Astrocyte (in vitro differentiated cells and primary cell): ENCODE measurements at regions not wholly inside any gene's neighbourhood (a gene's known extent, or its start where the extent isn't known, plus 50 kb on each side); places are given as distances from the start of the nearest gene placed in this dataset.
"Not testable (repeated sequence)": the region's sequence is repeated elsewhere in the genome, so short reads cannot be mapped to it uniquely, and the experiment has no call there.

Experiments used
- DNase-seq: peaks from one replicate; pipeline ENCODE4 v3.0.0-alpha.2; 2010; ENCODE audit warnings: low read depth
- FAIRE-seq: peaks from 2 replicates; lab custom pipeline; 2011; peaks lifted over from hg19 to GRCh38; lab: Jason Lieb, UNC
- H2AFZ ChIP-seq: 2 replicates; pipeline ENCODE4 v1.6.0; 2012; ENCODE audit warnings: low read depth, low read length, inconsistent platforms
- H3K27ac ChIP-seq: 2 replicates; pipeline ENCODE4 v1.5.1; 2011; ENCODE audit warnings: low read depth, low read length, inconsistent platforms
- H3K27me3 ChIP-seq: 2 replicates; pipeline ENCODE4 v1.6.0; 2011; ENCODE audit warnings: low read length, inconsistent platforms; ENCODE audit not compliant: insufficient read depth
- H3K36me3 ChIP-seq: 2 replicates; pipeline ENCODE4 v1.5.1; 2011; ENCODE audit warnings: low read length, inconsistent platforms; ENCODE audit not compliant: insufficient read depth
- H3K4me1 ChIP-seq: 2 replicates; pipeline ENCODE4 v1.5.1; 2011; ENCODE audit warnings: low read length, inconsistent platforms; ENCODE audit not compliant: insufficient read depth
- H3K4me2 ChIP-seq: 2 replicates; pipeline ENCODE4 v1.6.0; 2012; ENCODE audit warnings: low read length, inconsistent platforms
- H3K4me3 ChIP-seq: 2 replicates; pipeline ENCODE4 v1.5.1; 2011; ENCODE audit warnings: low read depth, mild to moderate bottlenecking, low read length, inconsistent platforms; ENCODE audit not compliant: insufficient read depth
- H3K79me2 ChIP-seq: 2 replicates; pipeline ENCODE4 v1.6.0; 2012; ENCODE audit warnings: mild to moderate bottlenecking, low read length, inconsistent platforms; ENCODE audit not compliant: insufficient read depth
- H3K9ac ChIP-seq: 2 replicates; pipeline ENCODE4 v1.6.0; 2012; ENCODE audit warnings: mild to moderate bottlenecking, low read length, inconsistent platforms
- H3K9me3 ChIP-seq: 2 replicates; pipeline ENCODE4 v1.5.1; 2012; ENCODE audit warnings: low read depth, mild to moderate bottlenecking, low read length, inconsistent platforms; ENCODE audit not compliant: insufficient read depth
- H4K20me1 ChIP-seq: 2 replicates; pipeline ENCODE4 v1.6.0; 2012; ENCODE audit warnings: low read length, inconsistent platforms; ENCODE audit not compliant: insufficient read depth
- H3K27ac Mint-ChIP-seq: one replicate; pipeline ENCODE4 v1.8.0; 2021; ENCODE audit warnings: mild to moderate bottlenecking, mixed read lengths; ENCODE audit not compliant: unreplicated experiment
- H3K27me3 Mint-ChIP-seq: one replicate; pipeline ENCODE4 v1.8.0; 2021; ENCODE audit warnings: low read depth, mixed read lengths; ENCODE audit not compliant: unreplicated experiment
- H3K36me3 Mint-ChIP-seq: one replicate; pipeline ENCODE4 v1.8.0; 2021; ENCODE audit warnings: low read depth, mixed read lengths; ENCODE audit not compliant: unreplicated experiment
- H3K4me1 Mint-ChIP-seq: one replicate; pipeline ENCODE4 v1.8.0; 2021; ENCODE audit warnings: low read depth, mixed read lengths; ENCODE audit not compliant: unreplicated experiment
- H3K4me3 Mint-ChIP-seq: one replicate; pipeline ENCODE4 v1.8.0; 2021; ENCODE audit warnings: mild to moderate bottlenecking, moderate library complexity, mixed read lengths; ENCODE audit not compliant: unreplicated experiment
- H3K9me3 Mint-ChIP-seq: one replicate; pipeline ENCODE4 v1.8.0; 2021; ENCODE audit warnings: mild to moderate bottlenecking, mixed read lengths; ENCODE audit not compliant: unreplicated experiment
- CTCF ChIP-seq: IDR thresholded peaks from 2 replicates; pipeline ENCODE4 v1.5.1; 2011; ENCODE audit warnings: low read depth, mild to moderate bottlenecking, inconsistent platforms, low read length, moderate library complexity; ENCODE audit not compliant: insufficient read depth
- EZH2 ChIP-seq: IDR thresholded peaks from 2 replicates; pipeline ENCODE4 v1.6.1; 2012; ENCODE audit warnings: mild to moderate bottlenecking, low read length, inconsistent platforms; ENCODE audit not compliant: insufficient read depth

DNA sequence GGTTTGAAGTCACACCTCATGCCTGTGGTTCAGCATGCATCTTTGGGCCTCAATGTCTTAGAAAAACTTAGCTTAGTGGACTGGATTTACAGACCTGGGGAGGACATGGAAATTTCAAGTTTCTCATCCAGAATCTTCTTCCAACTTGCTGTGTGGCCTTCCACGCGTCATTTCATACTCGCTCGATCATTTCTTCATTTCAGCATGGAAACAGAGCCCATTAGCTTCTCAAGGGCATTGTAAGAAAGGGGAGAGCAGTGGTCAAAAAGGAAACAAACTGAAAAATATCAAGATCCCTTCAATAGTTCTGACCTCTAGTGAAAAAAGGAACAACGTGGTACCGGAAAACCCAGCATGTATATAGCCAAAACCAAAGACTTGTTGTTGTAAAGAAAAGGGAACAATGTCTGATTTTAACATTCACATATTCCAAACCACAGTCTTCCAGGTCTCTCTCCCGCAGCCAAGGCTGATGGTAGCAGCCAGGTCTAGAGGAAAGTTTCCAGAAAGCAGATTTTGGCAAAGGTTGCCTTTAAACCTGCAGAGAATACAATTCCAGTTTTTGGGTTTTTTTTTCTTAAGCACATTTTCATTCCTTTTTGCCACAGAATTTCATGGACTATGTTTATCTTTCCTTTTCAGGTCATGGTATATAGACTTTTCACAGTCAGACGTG, 97.0 kb upstream of the CDC42BPA start:
- H3K36me3 ChIP-seq, result no peaks in the 10 kb centered on the region
- no peak overlapping the region for H3K4me2 ChIP-seq
- H3K36me3 Mint-ChIP-seq, result peaks cover 3% of the 10 kb centered on the region
- H3K27ac Mint-ChIP-seq, result no peak overlapping the region
- H3K27ac ChIP-seq, result no peak overlapping the region
- no peaks in the 10 kb centered on the region for H3K9me3 ChIP-seq
- no peaks in the 10 kb centered on the region for H3K4me1 ChIP-seq
- DNase-seq (no peak), FAIRE-seq (no peak)
- H3K9ac ChIP-seq, result no peak overlapping the region
- H2AFZ ChIP-seq, result no peak overlapping the region
- peaks cover 8% of the 10 kb centered on the region for H3K4me1 Mint-ChIP-seq
- H3K27me3 ChIP-seq, result no peaks in the 10 kb centered on the region
- H4K20me1 ChIP-seq, result no peaks in the 10 kb centered on the region
- H3K4me3 ChIP-seq, result no peak overlapping the region
- H3K9me3 Mint-ChIP-seq, result no peaks in the 10 kb centered on the region
- H3K4me3 Mint-ChIP-seq, result no peak overlapping the region
- no peaks in the 10 kb centered on the region for H3K79me2 ChIP-seq
- H3K27me3 Mint-ChIP-seq, result peaks cover 8% of the 10 kb centered on the region
- no peak for TF ChIP-seq EZH2

DNA sequence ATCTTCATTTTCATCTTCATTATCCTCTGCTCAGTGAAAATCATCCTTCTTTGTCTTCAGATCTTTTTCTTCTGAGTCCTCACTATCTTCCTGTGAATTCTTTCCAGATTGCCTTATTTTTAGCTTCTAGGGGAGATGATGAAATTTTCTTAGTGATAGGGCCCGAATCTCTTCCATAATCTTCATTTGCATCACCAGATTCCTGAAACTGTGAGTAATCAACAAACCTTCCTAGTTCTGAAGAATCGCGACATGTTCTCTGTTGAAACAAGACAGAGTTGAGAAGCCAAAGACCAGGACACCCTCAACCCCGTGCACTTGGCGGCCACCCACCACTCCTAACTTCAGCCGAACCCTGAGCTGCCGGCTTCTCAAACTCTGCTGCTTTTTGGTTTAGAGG, 92.8 kb upstream of the CDC42BPA start:
- peaks cover 8% of the 10 kb centered on the region for H3K27me3 Mint-ChIP-seq
- H3K27ac Mint-ChIP-seq, result no peak overlapping the region
- Histone ChIP-seq H3K27ac (no peak overlapping the region), H3K9ac (no peak overlapping the region), H3K36me3 (no peaks in the 10 kb centered on the region), H4K20me1 (no peaks in the 10 kb centered on the region), H3K4me1 (no peaks in the 10 kb centered on the region), H3K79me2 (no peaks in the 10 kb centered on the region), H3K27me3 (no peaks in the 10 kb centered on the region), H3K4me2 (no peak overlapping the region), H2AFZ (no peak overlapping the region), H3K9me3 (no peaks in the 10 kb centered on the region), H3K4me3 (no peak overlapping the region)
- TF ChIP-seq CTCF (no peak), EZH2 (no peak)
- FAIRE-seq (no peak), DNase-seq (no peak)
- H3K4me3 Mint-ChIP-seq, result no peak overlapping the region
- H3K36me3 Mint-ChIP-seq, result peaks cover 1% of the 10 kb centered on the region
- H3K9me3 Mint-ChIP-seq, result no peaks in the 10 kb centered on the region
- peaks cover 5% of the 10 kb centered on the region for H3K4me1 Mint-ChIP-seq

GRCh38 chr1:227406332-227406731, 88.0 kb upstream of the CDC42BPA start:
- not testable (repeated sequence) for H3K27ac Mint-ChIP-seq, H4K20me1 ChIP-seq, FAIRE-seq, H3K9ac ChIP-seq, H3K36me3 ChIP-seq, H3K4me3 ChIP-seq, H3K79me2 ChIP-seq, H3K4me3 Mint-ChIP-seq, H3K4me1 Mint-ChIP-seq, DNase-seq, H3K36me3 Mint-ChIP-seq, H3K4me1 ChIP-seq, H3K27me3 ChIP-seq, H3K4me2 ChIP-seq, H3K9me3 ChIP-seq, H3K9me3 Mint-ChIP-seq, H2AFZ ChIP-seq, H3K27ac ChIP-seq
- peaks cover 11% of the 10 kb centered on the region for H3K27me3 Mint-ChIP-seq
